Ishikawa (cell line): ENCODE measurements at regions not wholly inside any gene's neighbourhood (a gene's known extent, or its start where the extent isn't known, plus 50 kb on each side); places are given as distances from the start of the nearest gene placed in this dataset.

Source experiments
- CEBPB ChIP-seq: IDR thresholded peaks from 2 replicates; pipeline ENCODE4 v1.6.1; 2012
- EGR1 ChIP-seq: IDR thresholded peaks from 2 replicates; pipeline ENCODE4 v1.6.1; 2012
- EP300 ChIP-seq: IDR thresholded peaks from 2 replicates; pipeline ENCODE4 v1.6.1; 2012; ENCODE audit warnings: borderline replicate concordance
- FOXM1 ChIP-seq: IDR thresholded peaks from 2 replicates; pipeline ENCODE4 v1.6.1; 2012; ENCODE audit warnings: low read depth, borderline replicate concordance
- MAX ChIP-seq: IDR thresholded peaks from 2 replicates; pipeline ENCODE4 v1.6.1; 2012
- NFIC ChIP-seq: IDR thresholded peaks from 2 replicates; pipeline ENCODE4 v1.6.1; 2012
- RAD21 ChIP-seq: IDR thresholded peaks from 2 replicates; pipeline ENCODE4 v1.6.1; 2012; ENCODE audit warnings: low read depth
- REST ChIP-seq: IDR thresholded peaks from 2 replicates; pipeline ENCODE4 v1.6.1; 2012; ENCODE audit warnings: low read depth, mild to moderate bottlenecking
- TAF1 ChIP-seq: IDR thresholded peaks from 2 replicates; pipeline ENCODE4 v1.6.1; 2012; ENCODE audit warnings: low read depth, mild to moderate bottlenecking
- TCF12 ChIP-seq: IDR thresholded peaks from 2 replicates; pipeline ENCODE4 v1.6.1; 2012; ENCODE audit warnings: low read depth
- TEAD4 ChIP-seq: IDR thresholded peaks from 2 replicates; pipeline ENCODE4 v1.6.1; 2012
- USF1 ChIP-seq: IDR thresholded peaks from 2 replicates; pipeline ENCODE4 v1.6.1; 2012
- YY1 ChIP-seq: IDR thresholded peaks from 2 replicates; pipeline ENCODE4 v1.6.1; 2012; ENCODE audit warnings: low read depth
- ZBTB7A ChIP-seq: IDR thresholded peaks from 2 replicates; pipeline ENCODE4 v1.6.1; 2012; ENCODE audit warnings: low read depth

GRCh38 chr15:93968773-93969172, 262.6 kb upstream of the MCTP2 start:
- TF ChIP-seq RAD21: no peak
- no peak for TF ChIP-seq REST
- no peak for TF ChIP-seq EP300
- no peak for TF ChIP-seq FOXM1
- no peak for TF ChIP-seq TAF1
- no peak for TF ChIP-seq MAX
- no peak for TF ChIP-seq TCF12
- no peak for TF ChIP-seq EGR1
- no peak for TF ChIP-seq YY1
- no peak for TF ChIP-seq CEBPB
- TF ChIP-seq NFIC: no peak
- TF ChIP-seq TEAD4: no peak
- TF ChIP-seq ZBTB7A: no peak
- TF ChIP-seq USF1: no peak
